Liver (tissue), 8 donors: ENCODE measurements at regions not wholly inside any gene's neighbourhood (a gene's known extent, or its start where the extent isn't known, plus 50 kb on each side); places are given as distances from the start of the nearest gene placed in this dataset.

Source experiments
- DNase-seq: peaks from one replicate; pipeline ENCODE4 v3.0.0-alpha.2; 2017; ENCODE audit warnings: low spot score
- H3K27ac ChIP-seq, 2 donors: one replicate each; pipeline ENCODE4 v1.7.0; 2013; ENCODE audit warnings: inconsistent platforms in 2 of 2, low read length in 2 of 2, control low read depth in 1 of 2, low read depth in 1 of 2, mild to moderate bottlenecking in 1 of 2
- H3K27me3 ChIP-seq, 4 donors: one replicate each; pipeline versions ENCODE4 v1.6.1 to v1.7.0; 2013; ENCODE audit warnings: low read length in 3 of 4, inconsistent platforms in 1 of 4, mild to moderate bottlenecking in 1 of 4, moderate library complexity in 1 of 4; ENCODE audit not compliant: control insufficient read depth in 4 of 4, insufficient read depth in 4 of 4
- H3K36me3 ChIP-seq, 4 donors: one replicate each; pipeline versions ENCODE4 v1.6.1 to v1.7.0; 2013; ENCODE audit warnings: low read length in 3 of 4, mild to moderate bottlenecking in 3 of 4, low read depth in 1 of 4, moderate library complexity in 1 of 4; ENCODE audit not compliant: control insufficient read depth in 4 of 4, insufficient read depth in 3 of 4
- H3K4me1 ChIP-seq, 4 donors: one replicate each; pipeline versions ENCODE4 v1.6.1 to v1.7.0; 2013; ENCODE audit warnings: low read length in 3 of 4, mild to moderate bottlenecking in 3 of 4, moderate library complexity in 1 of 4; ENCODE audit not compliant: control insufficient read depth in 4 of 4, insufficient read depth in 4 of 4
- H3K4me3 ChIP-seq, 3 donors: one replicate each; pipeline versions ENCODE4 v1.6.1 to v1.7.0; 2013; ENCODE audit warnings: low read length in 3 of 3, control low read depth in 1 of 3, low read depth in 1 of 3, mild to moderate bottlenecking in 1 of 3
- H3K9ac ChIP-seq, 2 donors: one replicate each; pipeline ENCODE4 v1.7.0; 2013; ENCODE audit warnings: low read length in 2 of 2, mild to moderate bottlenecking in 2 of 2, moderate library complexity in 2 of 2, control low read depth in 1 of 2, low read depth in 1 of 2
- H3K9me3 ChIP-seq, 4 donors: one replicate each; pipeline versions ENCODE4 v1.6.1 to v1.7.0; 2013; ENCODE audit warnings: low read length in 3 of 4; ENCODE audit not compliant: control insufficient read depth in 4 of 4
- FOXA1 ChIP-seq: IDR thresholded peaks from 2 replicates; pipeline ENCODE4 v1.6.1; 2016; ENCODE audit warnings: antibody characterized with exemption
- FOXA2 ChIP-seq: IDR thresholded peaks from 2 replicates; pipeline ENCODE4 v1.6.1; 2016; ENCODE audit warnings: antibody characterized with exemption
- GABPA ChIP-seq, 2 donors: IDR thresholded peaks in 1 of 2; conservative IDR thresholded peaks in 1 of 2; 2 replicates each; pipeline ENCODE4 v1.6.1; 2016; ENCODE audit warnings: antibody characterized with exemption in 2 of 2, mild to moderate bottlenecking in 1 of 2, moderate library complexity in 1 of 2
- HNF4A ChIP-seq, 2 donors: conservative IDR thresholded peaks; 2 replicates each; pipeline ENCODE4 v1.6.1; 2016; ENCODE audit warnings: antibody characterized with exemption in 2 of 2, mild to moderate bottlenecking in 2 of 2
- HNF4G ChIP-seq: IDR thresholded peaks from 2 replicates; pipeline ENCODE4 v1.6.1; 2016; ENCODE audit warnings: antibody characterized with exemption
- JUND ChIP-seq, 2 donors: IDR thresholded peaks; 2 replicates each; pipeline ENCODE4 v1.6.1; 2016; ENCODE audit warnings: antibody characterized with exemption in 2 of 2
- NR2F2 ChIP-seq: IDR thresholded peaks from 2 replicates; pipeline ENCODE4 v1.6.1; 2016; ENCODE audit warnings: antibody characterized with exemption
- RAD21 ChIP-seq, 2 donors: IDR thresholded peaks; 2 replicates each; pipeline ENCODE4 v1.6.1; 2016; ENCODE audit warnings: antibody characterized with exemption in 2 of 2, mild to moderate bottlenecking in 2 of 2
- RXRA ChIP-seq, 2 donors: IDR thresholded peaks; 2 replicates each; pipeline ENCODE4 v1.6.1; 2017 to 2018; ENCODE audit warnings: antibody characterized with exemption in 2 of 2, mild to moderate bottlenecking in 1 of 2
- SP1 ChIP-seq: IDR thresholded peaks from 2 replicates; pipeline ENCODE4 v1.6.1; 2018; ENCODE audit warnings: antibody characterized with exemption, mild to moderate bottlenecking
- TAF1 ChIP-seq: conservative IDR thresholded peaks from 2 replicates; pipeline ENCODE4 v1.6.1; 2016; ENCODE audit warnings: antibody characterized with exemption, mild to moderate bottlenecking
- YY1 ChIP-seq: IDR thresholded peaks from 2 replicates; pipeline ENCODE4 v1.6.1; 2016; ENCODE audit warnings: antibody characterized with exemption, mild to moderate bottlenecking
- WGBS: extraction: QIAGEN DNeasy Blood & Tissue Kit; methylation state at CpG from one replicate; pipeline ENCODE4 v1.1.7; 2013; 5-methylcytosine and 5-hydroxymethylcytosine counted together
- TF ChIP-seq, protein P1 (sequence below): IDR thresholded peaks from 2 replicates; pipeline ENCODE4 v1.6.1; 2016; ENCODE audit warnings: antibody characterized with exemption, mild to moderate bottlenecking
- TF ChIP-seq, protein P2 (sequence below): IDR thresholded peaks from 2 replicates; pipeline ENCODE4 v1.6.1; 2016; ENCODE audit warnings: antibody characterized with exemption
- TF ChIP-seq, protein P3 (sequence below): fragments of 150-350 bp; IDR thresholded peaks from 2 replicates; pipeline ENCODE4 v1.5.1; 2017; ENCODE audit warnings: improper control_type of control experiment, low read depth, low read length; ENCODE audit not compliant: missing input control
- donor health status: healthy.
- donor health status: healthy.
- donor health status: healthy.
- donor health status: healthy.
- donor health status: healthy.

DNA sequence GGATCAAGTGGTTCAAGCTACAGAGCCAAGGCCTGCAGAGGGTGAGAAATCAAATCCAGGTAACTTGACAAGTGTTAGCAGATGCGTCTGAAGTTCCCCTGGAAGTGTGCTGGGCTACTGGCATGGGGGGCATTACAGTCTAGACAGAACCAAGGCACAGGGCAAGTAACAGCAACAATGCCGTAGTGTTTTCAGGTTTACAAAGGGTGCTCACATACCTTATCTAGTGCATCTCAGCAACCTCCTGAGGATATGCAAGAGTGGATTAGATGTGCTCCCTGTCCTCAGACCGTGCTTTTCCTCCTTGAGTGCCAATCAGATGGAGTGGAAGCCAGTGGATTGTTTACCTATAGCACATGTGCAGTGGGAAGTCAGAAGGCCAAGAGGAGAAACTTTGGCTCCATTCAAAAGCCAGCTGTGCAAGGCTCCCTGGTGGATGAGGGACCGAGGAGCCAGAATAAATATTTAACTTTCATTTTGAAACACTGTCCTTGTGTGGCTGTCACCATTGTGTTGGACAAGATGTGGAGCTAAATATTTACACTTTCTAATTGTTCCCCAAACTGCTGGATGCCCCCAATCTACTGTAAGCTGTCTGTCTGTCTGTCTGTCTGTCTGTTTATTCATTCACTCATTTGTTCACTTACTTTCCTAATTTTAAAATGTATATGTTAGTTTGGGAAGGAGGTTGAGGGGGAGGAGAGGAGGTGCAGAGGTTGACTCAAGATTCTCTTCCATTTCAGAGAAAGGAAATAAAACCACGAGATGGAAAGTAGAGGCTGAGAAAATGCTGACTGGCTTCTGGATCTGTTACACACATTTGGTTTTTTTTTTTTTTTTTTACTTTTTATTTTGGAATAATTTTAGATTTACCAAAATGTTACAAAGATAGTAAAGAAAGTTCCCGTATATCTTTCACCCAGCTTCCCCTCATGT is 184.0 kb upstream of the PARP11 start (continued):
- TF ChIP-seq, protein P1, sequence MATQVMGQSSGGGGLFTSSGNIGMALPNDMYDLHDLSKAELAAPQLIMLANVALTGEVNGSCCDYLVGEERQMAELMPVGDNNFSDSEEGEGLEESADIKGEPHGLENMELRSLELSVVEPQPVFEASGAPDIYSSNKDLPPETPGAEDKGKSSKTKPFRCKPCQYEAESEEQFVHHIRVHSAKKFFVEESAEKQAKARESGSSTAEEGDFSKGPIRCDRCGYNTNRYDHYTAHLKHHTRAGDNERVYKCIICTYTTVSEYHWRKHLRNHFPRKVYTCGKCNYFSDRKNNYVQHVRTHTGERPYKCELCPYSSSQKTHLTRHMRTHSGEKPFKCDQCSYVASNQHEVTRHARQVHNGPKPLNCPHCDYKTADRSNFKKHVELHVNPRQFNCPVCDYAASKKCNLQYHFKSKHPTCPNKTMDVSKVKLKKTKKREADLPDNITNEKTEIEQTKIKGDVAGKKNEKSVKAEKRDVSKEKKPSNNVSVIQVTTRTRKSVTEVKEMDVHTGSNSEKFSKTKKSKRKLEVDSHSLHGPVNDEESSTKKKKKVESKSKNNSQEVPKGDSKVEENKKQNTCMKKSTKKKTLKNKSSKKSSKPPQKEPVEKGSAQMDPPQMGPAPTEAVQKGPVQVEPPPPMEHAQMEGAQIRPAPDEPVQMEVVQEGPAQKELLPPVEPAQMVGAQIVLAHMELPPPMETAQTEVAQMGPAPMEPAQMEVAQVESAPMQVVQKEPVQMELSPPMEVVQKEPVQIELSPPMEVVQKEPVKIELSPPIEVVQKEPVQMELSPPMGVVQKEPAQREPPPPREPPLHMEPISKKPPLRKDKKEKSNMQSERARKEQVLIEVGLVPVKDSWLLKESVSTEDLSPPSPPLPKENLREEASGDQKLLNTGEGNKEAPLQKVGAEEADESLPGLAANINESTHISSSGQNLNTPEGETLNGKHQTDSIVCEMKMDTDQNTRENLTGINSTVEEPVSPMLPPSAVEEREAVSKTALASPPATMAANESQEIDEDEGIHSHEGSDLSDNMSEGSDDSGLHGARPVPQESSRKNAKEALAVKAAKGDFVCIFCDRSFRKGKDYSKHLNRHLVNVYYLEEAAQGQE: no peak
- TF ChIP-seq JUND (IDR thresholded peaks at IDR 0.05): peak in 1 of 2 donors; percentile 15
- TF ChIP-seq, protein P2, sequence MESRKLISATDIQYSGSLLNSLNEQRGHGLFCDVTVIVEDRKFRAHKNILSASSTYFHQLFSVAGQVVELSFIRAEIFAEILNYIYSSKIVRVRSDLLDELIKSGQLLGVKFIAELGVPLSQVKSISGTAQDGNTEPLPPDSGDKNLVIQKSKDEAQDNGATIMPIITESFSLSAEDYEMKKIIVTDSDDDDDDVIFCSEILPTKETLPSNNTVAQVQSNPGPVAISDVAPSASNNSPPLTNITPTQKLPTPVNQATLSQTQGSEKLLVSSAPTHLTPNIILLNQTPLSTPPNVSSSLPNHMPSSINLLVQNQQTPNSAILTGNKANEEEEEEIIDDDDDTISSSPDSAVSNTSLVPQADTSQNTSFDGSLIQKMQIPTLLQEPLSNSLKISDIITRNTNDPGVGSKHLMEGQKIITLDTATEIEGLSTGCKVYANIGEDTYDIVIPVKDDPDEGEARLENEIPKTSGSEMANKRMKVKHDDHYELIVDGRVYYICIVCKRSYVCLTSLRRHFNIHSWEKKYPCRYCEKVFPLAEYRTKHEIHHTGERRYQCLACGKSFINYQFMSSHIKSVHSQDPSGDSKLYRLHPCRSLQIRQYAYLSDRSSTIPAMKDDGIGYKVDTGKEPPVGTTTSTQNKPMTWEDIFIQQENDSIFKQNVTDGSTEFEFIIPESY: no peak
- TF ChIP-seq SP1: no peak
- TF ChIP-seq HNF4G: no peak
- no peak for TF ChIP-seq NR2F2
- TF ChIP-seq HNF4A (conservative IDR thresholded peaks at IDR 0.05): peak in 1 of 2 donors; percentile 72
- TF ChIP-seq RXRA (IDR thresholded peaks at IDR 0.05): peak in 1 of 2 donors; percentile 74

DNA sequence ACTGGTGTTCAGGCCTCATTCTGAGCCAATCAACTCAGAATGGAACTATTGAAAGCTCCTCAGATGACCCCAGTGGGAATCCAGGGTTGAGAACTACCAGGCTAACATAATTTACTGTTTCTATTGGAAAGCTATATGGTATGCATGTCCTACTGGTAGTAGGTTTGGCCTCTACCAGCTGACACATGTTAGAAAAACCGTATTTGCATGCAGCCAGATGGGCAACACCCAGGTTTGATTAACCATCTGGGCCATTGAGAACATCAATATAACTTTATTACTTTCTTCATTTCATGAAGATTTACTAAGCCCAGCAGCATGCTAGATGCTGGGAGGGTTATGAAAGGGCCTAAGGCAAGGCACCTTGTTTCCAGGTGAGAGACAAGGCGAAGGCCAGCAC is 181.4 kb upstream of the PARP11 start:
- TF ChIP-seq, protein P3, sequence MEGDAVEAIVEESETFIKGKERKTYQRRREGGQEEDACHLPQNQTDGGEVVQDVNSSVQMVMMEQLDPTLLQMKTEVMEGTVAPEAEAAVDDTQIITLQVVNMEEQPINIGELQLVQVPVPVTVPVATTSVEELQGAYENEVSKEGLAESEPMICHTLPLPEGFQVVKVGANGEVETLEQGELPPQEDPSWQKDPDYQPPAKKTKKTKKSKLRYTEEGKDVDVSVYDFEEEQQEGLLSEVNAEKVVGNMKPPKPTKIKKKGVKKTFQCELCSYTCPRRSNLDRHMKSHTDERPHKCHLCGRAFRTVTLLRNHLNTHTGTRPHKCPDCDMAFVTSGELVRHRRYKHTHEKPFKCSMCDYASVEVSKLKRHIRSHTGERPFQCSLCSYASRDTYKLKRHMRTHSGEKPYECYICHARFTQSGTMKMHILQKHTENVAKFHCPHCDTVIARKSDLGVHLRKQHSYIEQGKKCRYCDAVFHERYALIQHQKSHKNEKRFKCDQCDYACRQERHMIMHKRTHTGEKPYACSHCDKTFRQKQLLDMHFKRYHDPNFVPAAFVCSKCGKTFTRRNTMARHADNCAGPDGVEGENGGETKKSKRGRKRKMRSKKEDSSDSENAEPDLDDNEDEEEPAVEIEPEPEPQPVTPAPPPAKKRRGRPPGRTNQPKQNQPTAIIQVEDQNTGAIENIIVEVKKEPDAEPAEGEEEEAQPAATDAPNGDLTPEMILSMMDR: no peak
- no peak for TF ChIP-seq FOXA1
- no peaks in the 10 kb centered on the region for H3K9me3 ChIP-seq
- H3K9ac ChIP-seq: no peak overlapping the region
- peaks cover 0 to 8% (median 1%) of the 10 kb centered on the region in 4 donors for H3K4me1 ChIP-seq
- H3K36me3 ChIP-seq: no peaks in the 10 kb centered on the region
- H3K4me3 ChIP-seq: no peak overlapping the region
- WGBS: 91% methylated on average over 2 of the region's 2 CpGs
- no peak for DNase-seq
- no peak overlapping the region for H3K27ac ChIP-seq
- H3K27me3 ChIP-seq: no peaks in the 10 kb centered on the region

DNA sequence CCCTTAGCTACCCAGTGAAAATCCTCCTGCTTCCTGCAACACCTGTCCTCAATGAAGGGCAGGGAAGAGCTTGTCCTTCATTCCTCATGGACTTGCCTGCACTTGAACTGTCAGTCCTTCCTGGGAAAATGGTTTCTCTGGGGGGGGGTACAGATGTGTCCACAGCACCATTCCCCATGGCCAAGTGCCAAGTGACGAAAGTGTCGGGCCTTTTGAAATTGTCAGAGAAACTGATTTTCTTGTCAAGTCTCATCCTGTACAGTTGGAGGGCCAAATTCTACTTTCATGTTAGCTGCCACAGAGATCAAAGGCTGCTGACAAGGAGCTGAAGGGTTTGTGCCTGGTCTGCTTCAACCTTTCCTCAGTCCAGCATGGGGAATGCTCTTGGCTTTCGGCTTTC is 179.5 kb upstream of the PARP11 start:
- peaks cover 0 to 8% (median 1%) of the 10 kb centered on the region in 4 donors for H3K4me1 ChIP-seq
- H3K9me3 ChIP-seq: no peaks in the 10 kb centered on the region
- peaks cover 0 to under 1% (median 0%) of the 10 kb centered on the region in 4 donors for H3K27me3 ChIP-seq
- no peak for DNase-seq
- no peaks in the 10 kb centered on the region for H3K36me3 ChIP-seq
- no peak for TF ChIP-seq HNF4G
- TF ChIP-seq, protein P1: no peak
- TF ChIP-seq YY1: no peak
- no peak for TF ChIP-seq RXRA (IDR thresholded peaks at IDR 0.05)
- no peak for TF ChIP-seq JUND (IDR thresholded peaks at IDR 0.05)
- TF ChIP-seq FOXA2: no peak
- TF ChIP-seq TAF1: no peak
- no peak for TF ChIP-seq HNF4A (conservative IDR thresholded peaks at IDR 0.05)
- TF ChIP-seq FOXA1: no peak
- TF ChIP-seq NR2F2: no peak
- no peak for TF ChIP-seq GABPA (IDR thresholded peaks at IDR 0.05 in 1 of 2, conservative IDR thresholded peaks at IDR 0.05 in 1 of 2)
- TF ChIP-seq, protein P3: no peak
- no peak for TF ChIP-seq RAD21 (IDR thresholded peaks at IDR 0.05)
- H3K27ac ChIP-seq: no peak overlapping the region
- WGBS: 84% methylated on average over 3 of the region's 3 CpGs
- no peak overlapping the region for H3K4me3 ChIP-seq
- no peak overlapping the region for H3K9ac ChIP-seq
